ENCODE measurements at regions not wholly inside any gene's neighbourhood (a gene's known extent, or its start where the extent isn't known, plus 50 kb on each side); places are given as distances from the start of the nearest gene placed in this dataset.
A peak's percentile ranks its signal among the peaks of the same experiment; 100 is the strongest.
"Not testable (repeated sequence)": the region's sequence is repeated elsewhere in the genome, so short reads cannot be mapped to it uniquely, and the experiment has no call there.

GRCh38 chr6:21773576-21773968 is 180.0 kb downstream of the SOX4 start:
- DNase-seq = no peak

- no peak for DNase-seq
Observed at GRCh38 chr6:21777846-21778245, 184.3 kb downstream of the SOX4 start.

GRCh38 chr6:21780141-21780540 is 186.6 kb downstream of the SOX4 start:
- DNase-seq = peak; percentile 29

- DNase-seq = peak; percentile 46
Observed at GRCh38 chr6:21780679-21781078, 187.1 kb downstream of the SOX4 start.

GRCh38 chr6:21781128-21781527 is 187.6 kb downstream of the SOX4 start:
- DNase-seq = no peak

GRCh38 chr6:21785164-21785563 is 191.6 kb downstream of the SOX4 start:
- DNase-seq = no peak

- DNase-seq = no peak
Observed at GRCh38 chr6:21791056-21791455, 197.5 kb downstream of the SOX4 start.

GRCh38 chr6:21791581-21791980 is 198.0 kb downstream of the SOX4 start:
- DNase-seq = no peak

GRCh38 chr6:21792177-21792576 is 198.6 kb downstream of the SOX4 start:
- DNase-seq = no peak

- DNase-seq = not testable (repeated sequence)
Observed at GRCh38 chr6:21796979-21797378, 203.4 kb downstream of the SOX4 start.

- no peak for DNase-seq
Observed at GRCh38 chr6:21798468-21798867, 204.9 kb downstream of the SOX4 start.

GRCh38 chr6:21800330-21800729 is 206.8 kb downstream of the SOX4 start:
- no peak for DNase-seq

GRCh38 chr6:21800948-21801438 is 207.4 kb downstream of the SOX4 start:
- DNase-seq = peak; percentile 50

- no peak for DNase-seq
Observed at GRCh38 chr6:21801446-21802174, 208.1 kb downstream of the SOX4 start.

GRCh38 chr6:21802175-21802822 is 208.7 kb downstream of the SOX4 start:
- DNase-seq = no peak

- peak; percentile 61 for DNase-seq
Observed at GRCh38 chr6:21804941-21805610, 211.5 kb downstream of the SOX4 start.

- no peak for DNase-seq
Observed at GRCh38 chr6:21807299-21808044, 213.9 kb downstream of the SOX4 start.

GRCh38 chr6:21808045-21808470 is 214.5 kb downstream of the SOX4 start:
- peak; percentile 64 for DNase-seq

GRCh38 chr6:21808551-21809242 is 215.1 kb downstream of the SOX4 start:
- peak; percentile 37 for DNase-seq

GRCh38 chr6:21811484-21811883 is 217.9 kb downstream of the SOX4 start:
- DNase-seq = no peak

- DNase-seq = no peak
Observed at GRCh38 chr6:21816231-21816630, 222.7 kb downstream of the SOX4 start.

- no peak for DNase-seq
Observed at GRCh38 chr6:21820442-21820841, 226.9 kb downstream of the SOX4 start.
